ENCODE measurements at regions not wholly inside any gene's neighbourhood (a gene's known extent, or its start where the extent isn't known, plus 50 kb on each side); places are given as distances from the start of the nearest gene placed in this dataset.
"Not testable (repeated sequence)": the region's sequence is repeated elsewhere in the genome, so short reads cannot be mapped to it uniquely, and the experiment has no call there.

DNA sequence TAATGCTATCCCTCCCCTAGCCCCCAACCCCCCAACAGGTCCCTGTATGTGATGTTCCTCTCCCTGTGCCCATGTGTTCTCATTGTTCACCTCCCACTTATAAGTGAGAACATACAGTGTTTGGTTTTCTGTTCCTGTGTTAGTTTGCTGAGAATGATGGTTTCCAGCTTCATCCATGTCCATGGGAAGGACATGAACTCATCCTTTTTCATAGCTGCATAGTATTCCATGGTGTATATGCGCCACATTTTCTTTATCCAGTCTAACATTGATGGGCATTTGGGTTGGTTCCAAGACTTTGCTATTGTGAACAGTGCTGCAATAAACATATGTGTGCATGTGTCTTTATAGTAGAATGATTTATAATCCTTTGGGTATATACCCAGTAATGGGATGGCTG is 162.3 kb downstream of the CCER1 start:
- WGBS: 93% methylated on average over 1 of the region's 1 CpG
- intact Hi-C loops (cut with DNase I); H3K27ac ChIP-seq (ENCODE audit: low read length); ATAC-seq; H3K4me3 ChIP-seq (ENCODE audit: low read length); DNase-seq; H3K9me3 ChIP-seq (ENCODE audit: control insufficient read depth, low read length); H3K27me3 ChIP-seq (ENCODE audit: control insufficient read depth, insufficient read depth); H3K4me1 ChIP-seq (ENCODE audit: control insufficient read depth, insufficient read depth, low read length): not testable (repeated sequence)

GRCh38 chr12:90791445-90791844 is 163.5 kb downstream of the CCER1 start:
- Histone ChIP-seq H3K9me3 (ENCODE audit: control insufficient read depth, low read length) (no peaks in the 10 kb centered on the region), H3K27me3 (ENCODE audit: control insufficient read depth, insufficient read depth) (no peaks in the 10 kb centered on the region), H3K27ac (ENCODE audit: low read length) (no peak overlapping the region), H3K4me1 (ENCODE audit: control insufficient read depth, insufficient read depth, low read length) (no peaks in the 10 kb centered on the region), H3K4me3 (ENCODE audit: low read length) (no peak overlapping the region)
- no peak for ATAC-seq
- WGBS: 78% methylated on average over 3 of the region's 3 CpGs
- no peak for DNase-seq
- intact Hi-C loops (cut with DNase I): no loop called here

DNA sequence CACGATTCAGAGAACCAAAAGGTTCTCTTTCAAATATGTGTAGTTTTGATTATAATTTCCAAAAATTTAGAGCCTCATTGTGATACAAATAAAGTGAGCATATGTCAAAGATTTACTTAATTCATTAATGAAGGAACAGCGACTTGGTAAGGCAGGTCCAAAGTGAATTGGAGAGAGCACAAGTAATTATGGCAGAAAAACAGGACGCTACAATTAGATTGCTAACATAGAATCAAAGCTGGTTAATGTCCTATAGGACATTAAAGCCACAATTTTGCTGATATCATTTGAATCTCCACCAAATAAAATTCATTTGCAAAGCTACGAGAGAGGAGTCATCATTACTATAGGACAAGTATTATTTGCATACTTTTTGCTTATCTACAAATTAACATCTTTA is 164.2 kb downstream of the CCER1 start:
- DNase-seq (no peak), ATAC-seq (no peak)
- Histone ChIP-seq H3K4me3 (ENCODE audit: low read length) (no peak overlapping the region), H3K27ac (ENCODE audit: low read length) (no peak overlapping the region), H3K9me3 (ENCODE audit: control insufficient read depth, low read length) (no peaks in the 10 kb centered on the region), H3K27me3 (ENCODE audit: control insufficient read depth, insufficient read depth) (no peaks in the 10 kb centered on the region), H3K4me1 (ENCODE audit: control insufficient read depth, insufficient read depth, low read length) (no peaks in the 10 kb centered on the region)
- intact Hi-C loops (cut with DNase I): no loop called here
- 75% methylated on average over 4 of the region's 4 CpGs for WGBS

DNA sequence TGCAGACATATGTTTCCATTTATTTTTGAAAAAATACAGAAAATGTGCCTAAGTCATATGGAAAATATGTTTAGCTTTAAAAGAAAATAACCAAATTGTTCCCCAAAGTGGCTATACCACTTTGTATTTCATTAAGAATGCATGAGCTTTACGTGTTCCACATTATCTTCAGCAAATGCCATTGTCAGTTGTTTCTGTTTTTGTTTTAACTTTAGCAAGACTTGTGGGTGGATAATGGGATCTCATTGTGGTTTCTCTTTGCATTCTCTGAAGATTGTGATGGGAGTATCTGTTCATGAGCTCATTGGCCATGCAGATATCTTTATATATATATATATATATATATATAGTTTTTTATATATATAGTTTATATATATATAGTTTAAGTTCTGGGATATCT is 181.5 kb downstream of the CCER1 start:
- Histone ChIP-seq H3K4me3 (ENCODE audit: low read length) (no peak overlapping the region), H3K27ac (ENCODE audit: low read length) (no peak overlapping the region), H3K27me3 (ENCODE audit: control insufficient read depth, insufficient read depth) (no peaks in the 10 kb centered on the region), H3K9me3 (ENCODE audit: control insufficient read depth, low read length) (no peaks in the 10 kb centered on the region), H3K4me1 (ENCODE audit: control insufficient read depth, insufficient read depth, low read length) (no peaks in the 10 kb centered on the region)
- intact Hi-C loops (cut with DNase I): no loop called here
- DNase-seq (no peak), ATAC-seq (no peak)
- WGBS: 76% methylated on average over 1 of the region's 1 CpG

DNA sequence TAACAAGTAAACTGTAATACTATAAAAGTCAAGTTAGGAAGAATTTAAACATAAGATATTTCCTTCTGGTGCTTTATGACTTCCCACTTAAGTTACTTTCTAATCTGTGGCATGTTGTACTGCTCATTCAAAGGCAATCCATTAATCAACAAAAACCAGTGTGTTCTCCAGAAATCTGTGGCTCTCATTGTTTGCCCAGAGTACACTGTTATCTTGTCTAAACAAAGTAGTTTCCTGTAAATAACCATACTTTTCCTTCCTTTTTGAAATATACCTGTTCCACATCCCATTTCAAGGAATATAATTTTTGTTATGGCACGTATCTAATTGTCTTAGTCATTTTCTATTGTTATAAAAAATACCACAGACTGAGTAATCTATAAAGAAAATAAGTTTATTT is 184.1 kb downstream of the CCER1 start:
- 65% methylated on average over 1 of the region's 1 CpG for WGBS
- intact Hi-C loops (cut with DNase I): no loop called here

DNA sequence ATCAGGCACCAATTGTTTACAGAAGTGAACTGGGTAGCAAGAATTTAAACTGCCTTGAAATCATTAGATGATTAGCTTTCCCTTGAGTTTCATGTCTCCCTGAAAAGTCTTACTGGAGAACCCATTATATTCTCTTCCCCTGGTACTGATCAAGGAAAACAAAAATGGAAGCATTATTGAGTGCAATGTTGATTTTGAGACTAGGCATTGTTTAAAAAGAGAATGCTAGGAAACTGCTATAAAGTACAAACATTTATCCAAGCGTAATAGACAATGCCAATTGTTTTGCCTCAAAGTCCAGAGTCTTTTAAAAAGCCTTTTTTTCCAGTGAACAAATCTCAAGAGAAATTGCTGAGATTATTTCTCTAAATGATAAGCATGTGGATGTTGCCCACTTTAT is 197.0 kb downstream of the CCER1 start:
- Histone ChIP-seq H3K27me3 (ENCODE audit: control insufficient read depth, insufficient read depth) (no peaks in the 10 kb centered on the region), H3K4me1 (ENCODE audit: control insufficient read depth, insufficient read depth, low read length) (no peaks in the 10 kb centered on the region), H3K27ac (ENCODE audit: low read length) (no peak overlapping the region), H3K4me3 (ENCODE audit: low read length) (no peak overlapping the region), H3K9me3 (ENCODE audit: control insufficient read depth, low read length) (no peaks in the 10 kb centered on the region)
- intact Hi-C loops (cut with DNase I): no loop called here
- 58% methylated on average over 1 of the region's 1 CpG for WGBS
- ATAC-seq (no peak), DNase-seq (no peak)

More for the DNA sequence above, 184.1 kb downstream of the CCER1 start:
- no peaks in the 10 kb centered on the region for H3K27me3 ChIP-seq (ENCODE audit: control insufficient read depth, insufficient read depth)
- H3K9me3 ChIP-seq (ENCODE audit: control insufficient read depth, low read length): no peaks in the 10 kb centered on the region
- H3K4me1 ChIP-seq (ENCODE audit: control insufficient read depth, insufficient read depth, low read length): no peaks in the 10 kb centered on the region
- H3K4me3 ChIP-seq (ENCODE audit: low read length): no peak overlapping the region
- DNase-seq (no peak), ATAC-seq (no peak)
- H3K27ac ChIP-seq (ENCODE audit: low read length): no peak overlapping the region

- WGBS: 71% methylated on average over 1 of the region's 1 CpG
- intact Hi-C loops (cut with DNase I): no loop called here
Measured at GRCh38 chr12:90745211-90745610, 209.8 kb downstream of the CCER1 start.

DNA sequence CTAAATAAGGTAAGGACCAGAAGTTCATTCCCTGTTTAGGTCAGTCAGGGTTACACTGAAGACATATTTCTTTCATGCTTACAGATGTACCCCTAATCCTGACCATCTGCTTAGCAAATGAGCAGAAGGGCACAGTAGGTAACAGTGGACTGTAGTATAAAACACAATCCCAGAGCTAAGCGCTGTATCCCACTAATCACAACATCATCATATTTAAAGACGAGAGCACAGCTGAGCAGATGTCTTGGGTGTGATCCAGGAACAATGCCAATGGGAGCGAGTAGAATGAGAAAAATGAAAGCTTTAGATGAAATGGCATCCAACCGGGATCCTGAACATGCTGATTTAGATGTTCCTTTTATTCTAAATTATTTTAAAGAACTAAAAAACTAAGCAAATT is 213.4 kb downstream of the CCER1 start:
- intact Hi-C loops (cut with DNase I): no loop called here

More at GRCh38 chr12:90745211-90745610, 209.8 kb downstream of the CCER1 start:
- no peak overlapping the region for H3K27ac ChIP-seq (ENCODE audit: low read length)
- H3K4me3 ChIP-seq (ENCODE audit: low read length): no peak overlapping the region
- no peaks in the 10 kb centered on the region for H3K9me3 ChIP-seq (ENCODE audit: control insufficient read depth, low read length)
- H3K27me3 ChIP-seq (ENCODE audit: control insufficient read depth, insufficient read depth): no peaks in the 10 kb centered on the region
- ATAC-seq (no peak), DNase-seq (no peak)
- H3K4me1 ChIP-seq (ENCODE audit: control insufficient read depth, insufficient read depth, low read length): no peaks in the 10 kb centered on the region

GRCh38 chr12:90729736-90730135 is 225.2 kb downstream of the CCER1 start:
- no peak for ATAC-seq
- no peaks in the 10 kb centered on the region for H3K27me3 ChIP-seq (ENCODE audit: control insufficient read depth, insufficient read depth)
- intact Hi-C loops (cut with DNase I): no loop called here
- no peaks in the 10 kb centered on the region for H3K4me1 ChIP-seq (ENCODE audit: control insufficient read depth, insufficient read depth, low read length)
- no peak for DNase-seq
- no peak overlapping the region for H3K4me3 ChIP-seq (ENCODE audit: low read length)
- 86% methylated on average over 4 of the region's 4 CpGs for WGBS
- H3K27ac ChIP-seq (ENCODE audit: low read length): no peak overlapping the region
- no peaks in the 10 kb centered on the region for H3K9me3 ChIP-seq (ENCODE audit: control insufficient read depth, low read length)

More for the DNA sequence above, 213.4 kb downstream of the CCER1 start:
- Histone ChIP-seq H3K27me3 (ENCODE audit: control insufficient read depth, insufficient read depth) (no peaks in the 10 kb centered on the region), H3K4me3 (ENCODE audit: low read length) (no peak overlapping the region), H3K9me3 (ENCODE audit: control insufficient read depth, low read length) (no peaks in the 10 kb centered on the region), H3K4me1 (ENCODE audit: control insufficient read depth, insufficient read depth, low read length) (no peaks in the 10 kb centered on the region), H3K27ac (ENCODE audit: low read length) (no peak overlapping the region)
- WGBS: 70% methylated on average over 4 of the region's 4 CpGs
- DNase-seq: no peak
- ATAC-seq: no peak

DNA sequence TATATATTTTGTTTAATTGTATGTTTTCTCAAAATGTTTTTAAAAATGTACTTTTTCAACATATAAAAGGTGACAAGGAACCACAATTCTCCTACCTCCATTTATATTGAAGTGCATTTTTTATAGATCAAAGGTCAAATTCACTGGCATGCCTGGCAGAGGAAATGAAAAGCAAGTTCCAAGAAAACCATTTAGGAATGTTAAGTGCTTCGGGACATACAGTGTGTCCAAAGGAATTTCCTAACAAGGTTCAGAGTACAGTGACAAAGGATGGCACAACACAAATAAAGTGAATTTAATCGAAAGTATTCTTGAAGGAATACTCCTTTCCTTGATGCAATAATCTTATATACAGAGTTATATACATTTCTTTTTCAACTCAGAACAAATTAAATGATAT is 242.3 kb downstream of the CCER1 start:
- no peak for DNase-seq
- no peak for ATAC-seq

DNA sequence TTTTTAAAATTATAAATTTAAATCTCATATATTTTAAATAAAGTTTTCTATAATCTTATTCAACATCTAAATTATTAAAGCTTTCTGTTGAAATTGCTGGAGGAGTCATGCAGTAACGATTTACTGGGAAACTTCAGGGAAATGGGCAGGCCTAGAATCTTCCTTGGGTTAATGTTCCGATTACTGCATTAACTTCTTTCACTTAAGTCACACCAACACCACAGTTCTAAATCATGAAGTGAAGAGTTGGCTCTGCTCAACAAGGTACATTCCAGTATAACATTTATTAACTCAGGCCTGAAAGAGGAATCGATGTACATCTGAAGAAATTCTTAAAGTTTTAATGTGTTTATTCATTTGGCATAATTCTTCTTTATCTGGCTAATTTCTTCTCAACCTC is 244.3 kb downstream of the CCER1 start:
- ATAC-seq: no peak
- DNase-seq: no peak
- no peaks in the 10 kb centered on the region for H3K4me1 ChIP-seq (ENCODE audit: control insufficient read depth, insufficient read depth, low read length)
- H3K4me3 ChIP-seq (ENCODE audit: low read length): no peak overlapping the region
- H3K27me3 ChIP-seq (ENCODE audit: control insufficient read depth, insufficient read depth): no peaks in the 10 kb centered on the region
- no peak overlapping the region for H3K27ac ChIP-seq (ENCODE audit: low read length)
- H3K9me3 ChIP-seq (ENCODE audit: control insufficient read depth, low read length): no peaks in the 10 kb centered on the region
- WGBS: 95% methylated on average over 3 of the region's 3 CpGs
- intact Hi-C loops (cut with DNase I): no loop called here

More for the DNA sequence above, 242.3 kb downstream of the CCER1 start:
- intact Hi-C loops (cut with DNase I): no loop called here
- Histone ChIP-seq H3K4me3 (ENCODE audit: low read length) (no peak overlapping the region), H3K27ac (ENCODE audit: low read length) (no peak overlapping the region), H3K9me3 (ENCODE audit: control insufficient read depth, low read length) (no peaks in the 10 kb centered on the region), H3K27me3 (ENCODE audit: control insufficient read depth, insufficient read depth) (no peaks in the 10 kb centered on the region), H3K4me1 (ENCODE audit: control insufficient read depth, insufficient read depth, low read length) (no peaks in the 10 kb centered on the region)
- WGBS: 43% methylated on average over 2 of the region's 2 CpGs

GRCh38 chr12:90706036-90706435 is 248.9 kb downstream of the CCER1 start:
- H3K27ac ChIP-seq (ENCODE audit: low read length): no peak overlapping the region
- no peaks in the 10 kb centered on the region for H3K27me3 ChIP-seq (ENCODE audit: control insufficient read depth, insufficient read depth)
- H3K4me3 ChIP-seq (ENCODE audit: low read length): no peak overlapping the region
- H3K4me1 ChIP-seq (ENCODE audit: control insufficient read depth, insufficient read depth, low read length): no peaks in the 10 kb centered on the region
- intact Hi-C loops (cut with DNase I): no loop called here
- no peaks in the 10 kb centered on the region for H3K9me3 ChIP-seq (ENCODE audit: control insufficient read depth, low read length)
- DNase-seq (no peak), ATAC-seq (no peak)
- WGBS: 97% methylated on average over 10 of the region's 10 CpGs
